IPS-18c (cell line): ENCODE measurements at regions not wholly inside any gene's neighbourhood (a gene's known extent, or its start where the extent isn't known, plus 50 kb on each side); places are given as distances from the start of the nearest gene placed in this dataset.

Source experiments
- H3K4me3 ChIP-seq: 2 replicates; pipeline ENCODE4 v1.7.0; 2013; ENCODE audit warnings: low read depth, mild to moderate bottlenecking, low read length, moderate library complexity; ENCODE audit not compliant: insufficient read depth
- H3K9me3 ChIP-seq: one replicate; pipeline ENCODE4 v1.6.1; 2013; ENCODE audit warnings: mild to moderate bottlenecking, low read length, moderate library complexity; ENCODE audit not compliant: control insufficient read depth, insufficient read depth

DNA sequence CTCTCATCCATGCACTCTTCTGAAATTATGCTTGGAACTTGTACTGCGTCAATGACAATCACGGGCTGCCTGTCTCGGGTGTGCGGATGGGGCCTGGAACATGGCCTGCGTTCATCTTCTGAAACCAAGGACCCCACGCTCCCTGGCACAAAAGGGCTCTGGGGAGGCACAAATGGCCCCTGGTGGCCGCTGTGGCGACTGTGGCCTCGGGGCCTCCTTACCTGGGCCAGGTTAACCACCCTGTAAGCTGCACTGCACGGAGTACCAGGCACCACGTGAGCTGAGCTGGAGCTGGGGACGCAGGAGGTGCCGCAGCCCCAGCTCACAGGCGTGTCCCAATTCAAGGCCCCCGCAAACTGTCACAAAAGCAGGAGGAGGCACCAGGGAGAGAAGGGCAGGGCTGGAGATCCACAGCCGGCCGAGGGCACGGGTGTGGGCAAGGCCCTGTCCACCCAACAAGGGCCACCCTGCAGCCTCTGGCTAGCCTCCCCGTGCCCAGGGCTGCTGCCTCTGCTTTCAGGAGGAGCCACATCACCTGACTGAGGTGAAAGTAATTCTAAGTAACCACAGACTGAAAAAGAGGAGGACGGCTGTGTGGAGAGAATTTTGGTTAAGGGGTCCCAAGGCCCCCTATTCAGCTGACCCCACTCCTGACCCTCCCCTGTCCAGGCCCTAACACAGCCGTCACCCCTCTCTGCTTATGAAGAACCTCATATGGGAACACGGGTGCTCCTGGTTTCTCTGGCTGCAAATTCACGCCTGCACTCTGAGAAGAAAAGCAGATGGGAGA, 61.1 kb upstream of the GALNT9 start:
- Histone ChIP-seq H3K9me3 (no peaks in the 10 kb centered on the region), H3K4me3 (no peak overlapping the region)

- H3K4me3 ChIP-seq: no peak overlapping the region
- no peaks in the 10 kb centered on the region for H3K9me3 ChIP-seq
Measured at GRCh38 chr12:132389526-132390286, 60.3 kb upstream of the GALNT9 start.

DNA sequence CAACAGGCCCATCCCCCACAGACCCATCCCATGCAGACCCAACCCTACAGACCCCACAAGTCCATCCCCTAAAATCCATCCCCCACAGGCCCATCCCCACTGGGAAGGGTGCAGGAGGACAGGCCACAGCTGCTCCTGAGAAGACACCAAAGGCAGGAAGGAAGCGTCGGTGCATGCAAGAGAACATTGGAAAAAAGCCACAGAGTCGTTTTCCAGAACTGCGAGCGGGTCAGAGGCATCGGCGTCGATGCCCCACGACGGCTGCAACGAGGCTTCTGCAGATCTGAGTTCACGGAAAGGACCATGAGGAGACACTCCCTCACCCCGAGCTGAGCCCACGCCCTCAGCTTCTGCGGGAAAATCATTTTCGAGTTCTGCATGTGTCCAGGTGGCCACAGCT, 59.6 kb upstream of the GALNT9 start:
- no peak overlapping the region for H3K4me3 ChIP-seq
- H3K9me3 ChIP-seq: no peaks in the 10 kb centered on the region

DNA sequence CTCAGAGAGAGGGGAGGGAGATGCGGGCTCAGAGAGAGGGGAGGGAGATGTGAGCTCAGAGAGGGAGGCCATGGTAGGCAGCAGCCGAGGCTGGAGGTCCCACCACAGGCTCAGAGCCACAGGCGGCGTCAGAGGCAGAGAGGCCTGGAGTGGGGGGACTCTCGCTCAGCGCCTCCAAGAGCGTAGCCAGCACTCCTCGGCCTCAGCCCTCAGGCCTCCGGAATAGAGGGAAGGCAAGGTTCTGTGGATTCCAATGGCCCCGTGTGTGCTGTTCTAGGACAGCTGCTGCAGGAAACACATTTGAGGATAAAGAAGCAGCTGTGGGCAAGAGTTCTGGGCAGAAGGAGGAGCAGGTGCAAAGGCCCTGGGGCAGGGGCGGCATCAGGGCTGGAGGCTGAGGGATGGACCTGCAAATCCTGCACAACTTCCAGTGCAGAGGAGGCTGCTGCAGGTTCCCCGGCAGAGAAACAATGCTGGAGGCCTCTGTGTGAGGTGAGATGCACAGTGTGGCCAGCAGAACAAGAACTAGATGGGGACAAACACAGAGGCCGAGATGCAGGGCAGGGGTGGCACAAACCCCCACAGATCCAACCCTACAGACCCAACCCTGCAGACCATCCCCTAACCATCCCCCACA, 59.1 kb upstream of the GALNT9 start:
- H3K4me3 ChIP-seq: no peak overlapping the region
- no peaks in the 10 kb centered on the region for H3K9me3 ChIP-seq

GRCh38 chr12:132386926-132387497, 57.6 kb upstream of the GALNT9 start:
- Histone ChIP-seq H3K4me3 (no peak overlapping the region), H3K9me3 (no peaks in the 10 kb centered on the region)

GRCh38 chr12:132385923-132386751, 56.7 kb upstream of the GALNT9 start:
- no peak overlapping the region for H3K4me3 ChIP-seq
- no peaks in the 10 kb centered on the region for H3K9me3 ChIP-seq

DNA sequence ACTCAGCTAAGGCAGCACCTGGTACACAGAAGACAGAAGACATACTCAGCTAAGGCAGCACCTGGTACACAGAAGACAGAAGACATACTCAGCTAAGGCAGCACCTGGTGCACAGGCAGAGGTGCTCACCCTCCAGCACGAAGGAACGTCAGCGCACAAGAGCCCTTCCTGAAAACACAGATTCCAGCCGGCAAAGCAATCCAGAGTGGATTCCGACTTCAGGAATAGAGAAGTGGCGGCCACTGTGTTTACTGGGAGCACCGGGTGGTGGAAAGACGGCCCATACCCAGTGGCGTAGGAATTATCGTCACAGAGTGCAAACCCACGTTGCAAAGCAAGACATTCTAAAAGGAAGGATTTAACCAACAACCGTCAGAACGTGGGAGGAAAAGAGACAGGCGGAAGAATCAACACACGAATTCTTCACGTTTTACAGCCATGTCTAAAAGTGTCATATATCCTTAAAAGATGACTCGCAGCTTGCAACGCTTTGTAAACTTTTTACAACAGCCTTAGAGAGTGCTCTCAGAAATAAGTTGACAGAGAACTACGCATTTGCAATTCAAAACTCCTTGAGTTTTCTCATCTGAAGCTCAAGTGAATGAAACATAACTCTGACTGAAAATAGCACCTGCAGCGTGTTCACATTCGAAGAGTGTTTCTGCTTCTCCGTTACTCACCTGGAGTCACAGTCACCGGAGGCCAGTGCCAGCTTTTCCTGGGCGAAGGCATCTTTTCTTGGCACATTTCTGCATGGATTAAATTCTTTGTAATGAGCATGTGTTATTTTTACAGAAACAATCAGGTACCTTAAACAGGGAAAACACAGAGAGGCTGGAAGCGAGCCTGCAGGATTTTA, 55.8 kb upstream of the GALNT9 start:
- H3K9me3 ChIP-seq: no peaks in the 10 kb centered on the region
- no peak overlapping the region for H3K4me3 ChIP-seq

DNA sequence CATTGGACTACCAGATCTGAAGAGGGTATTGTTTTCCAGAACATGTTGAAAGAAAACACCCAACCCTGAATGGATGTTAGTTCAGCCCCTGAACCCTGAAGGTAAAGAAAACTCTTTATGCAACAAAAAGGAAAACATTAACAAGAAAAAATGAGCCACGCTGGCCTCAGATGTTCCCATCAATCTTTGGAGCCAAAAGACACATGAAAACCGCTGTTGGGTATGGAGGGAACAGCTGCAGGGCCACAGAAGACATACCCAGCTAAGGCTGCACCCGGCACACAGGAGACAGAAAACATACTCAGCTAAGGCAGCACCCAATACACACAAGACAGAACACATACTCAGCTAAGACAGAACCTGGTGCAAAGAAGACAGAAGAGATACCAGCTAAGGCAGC, 51.3 kb upstream of the GALNT9 start:
- H3K4me3 ChIP-seq: no peak overlapping the region
- no peaks in the 10 kb centered on the region for H3K9me3 ChIP-seq

DNA sequence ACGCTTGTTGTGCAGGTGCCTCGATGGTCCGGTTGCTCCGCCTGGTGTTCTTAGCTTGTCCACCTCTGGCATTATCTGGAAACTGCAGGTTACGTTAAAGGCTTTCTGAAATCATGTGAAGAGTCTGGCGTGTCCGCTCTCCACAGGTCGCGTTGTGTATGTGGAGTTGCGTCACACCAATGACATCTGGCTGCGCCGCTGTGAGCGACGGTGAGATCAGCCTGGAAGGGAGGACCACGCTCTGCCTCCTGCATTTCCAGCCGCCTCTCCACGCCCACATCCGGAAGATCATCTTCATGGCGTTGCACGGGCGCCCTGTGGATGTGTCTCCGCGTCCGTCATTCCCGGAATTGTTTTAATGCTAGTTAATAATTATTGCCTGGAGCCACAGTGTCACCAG, 50.6 kb upstream of the GALNT9 start:
- Histone ChIP-seq H3K4me3 (no peak overlapping the region), H3K9me3 (no peaks in the 10 kb centered on the region)

DNA sequence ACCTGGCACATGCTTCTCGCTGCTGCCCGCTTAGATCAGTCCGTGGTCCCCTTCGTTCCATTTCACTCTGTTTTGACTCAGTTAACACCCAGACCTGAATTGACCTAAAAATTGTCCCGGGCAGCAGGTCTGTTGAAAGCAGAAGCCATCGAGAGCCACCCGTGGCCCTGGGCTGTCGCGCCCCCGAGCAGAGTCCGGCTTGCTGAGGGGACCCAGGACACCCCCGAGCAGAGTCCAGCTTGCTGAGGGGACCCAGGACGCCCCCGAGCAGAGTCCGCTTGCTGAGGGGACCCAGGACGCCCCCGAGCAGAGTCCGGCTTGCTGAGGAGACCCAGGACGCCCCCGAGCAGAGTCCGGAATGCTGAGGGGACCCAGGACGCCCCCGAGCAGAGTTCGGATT, 50.2 kb upstream of the GALNT9 start:
- H3K4me3 ChIP-seq: no peak overlapping the region
- H3K9me3 ChIP-seq: no peaks in the 10 kb centered on the region
